Right lung (tissue), 2 donors: ENCODE measurements at regions not wholly inside any gene's neighbourhood (a gene's known extent, or its start where the extent isn't known, plus 50 kb on each side); places are given as distances from the start of the nearest gene placed in this dataset.
"Not testable (repeated sequence)": the region's sequence is repeated elsewhere in the genome, so short reads cannot be mapped to it uniquely, and the experiment has no call there.

Source experiments
- DNase-seq, 2 donors: peaks; one replicate each; pipeline ENCODE4 v3.0.0-alpha.2; 2013

GRCh38 chr22:19599626-19600243, 75.5 kb upstream of the CLDN5 start:
- no peak for DNase-seq

GRCh38 chr22:19603346-19603745, 79.1 kb upstream of the CLDN5 start:
- DNase-seq = not testable (repeated sequence)

GRCh38 chr22:19603767-19604166, 79.6 kb upstream of the CLDN5 start:
- DNase-seq = no peak

GRCh38 chr22:19604711-19605268, 80.6 kb upstream of the CLDN5 start:
- no peak for DNase-seq

- DNase-seq = no peak
Measured at GRCh38 chr22:19605508-19606331, 81.5 kb upstream of the CLDN5 start.

GRCh38 chr22:19606332-19607191, 82.4 kb upstream of the CLDN5 start:
- DNase-seq = no peak

- DNase-seq = peak in 1 of 2 donors; percentile 45
Measured at GRCh38 chr22:19607192-19608002, 83.2 kb upstream of the CLDN5 start.

- no peak for DNase-seq
Measured at GRCh38 chr22:19608003-19608690, 83.9 kb upstream of the CLDN5 start.

- not testable (repeated sequence) for DNase-seq
Measured at GRCh38 chr22:19609753-19610152, 85.5 kb upstream of the CLDN5 start.

- no peak for DNase-seq
Measured at GRCh38 chr22:19610518-19611253, 86.5 kb upstream of the CLDN5 start.

GRCh38 chr22:19611590-19611989, 87.4 kb upstream of the CLDN5 start:
- no peak for DNase-seq

- DNase-seq = no peak
Measured at GRCh38 chr22:19612866-19613572, 88.8 kb upstream of the CLDN5 start.

GRCh38 chr22:19614536-19614863, 90.3 kb upstream of the CLDN5 start:
- no peak for DNase-seq

GRCh38 chr22:19615001-19615461, 90.8 kb upstream of the CLDN5 start:
- no peak for DNase-seq

- no peak for DNase-seq
Measured at GRCh38 chr22:19615867-19616581, 91.8 kb upstream of the CLDN5 start.

GRCh38 chr22:19619144-19620009, 94.9 kb upstream of the SEPTIN5 start:
- no peak for DNase-seq

- peak; percentile 67 to 68 for DNase-seq
Measured at GRCh38 chr22:19620742-19621371, 93.4 kb upstream of the SEPTIN5 start.
